GM12872 (cell line): ENCODE measurements at regions not wholly inside any gene's neighbourhood (a gene's known extent, or its start where the extent isn't known, plus 50 kb on each side); places are given as distances from the start of the nearest gene placed in this dataset.

Experiments used
- CTCF ChIP-seq: IDR thresholded peaks from 3 replicates; pipeline ENCODE4 v1.5.1; 2011; ENCODE audit warnings: low read depth, mild to moderate bottlenecking, low read length, moderate library complexity; ENCODE audit not compliant: insufficient read depth

GRCh38 chr18:73151086-73151485 lies 283.3 kb upstream of the NETO1 start:
- TF ChIP-seq CTCF = no peak

DNA sequence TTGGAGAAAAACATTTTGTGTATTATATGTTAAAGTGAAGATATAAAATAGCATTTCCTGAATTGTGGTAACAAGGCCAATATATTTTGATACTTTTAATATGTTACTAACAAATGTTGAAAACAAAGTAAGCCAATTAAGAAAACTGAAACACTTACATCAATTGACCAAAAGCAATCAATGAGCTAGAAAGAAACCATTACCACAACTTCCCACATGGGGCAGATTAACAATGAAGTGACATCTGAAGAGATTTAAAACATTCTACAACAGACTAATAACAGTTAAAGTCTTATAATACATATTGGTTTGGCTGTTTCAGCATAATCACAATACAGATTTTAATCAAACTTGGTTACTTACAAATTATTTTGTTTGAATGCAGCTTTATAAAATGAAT lies 282.4 kb upstream of the NETO1 start:
- TF ChIP-seq CTCF = no peak

GRCh38 chr18:73147590-73147989 lies 279.8 kb upstream of the NETO1 start:
- TF ChIP-seq CTCF = no peak

GRCh38 chr18:73144030-73144429 lies 276.2 kb upstream of the NETO1 start:
- TF ChIP-seq CTCF = no peak

GRCh38 chr18:73136134-73136533 lies 268.3 kb upstream of the NETO1 start:
- no peak for TF ChIP-seq CTCF

DNA sequence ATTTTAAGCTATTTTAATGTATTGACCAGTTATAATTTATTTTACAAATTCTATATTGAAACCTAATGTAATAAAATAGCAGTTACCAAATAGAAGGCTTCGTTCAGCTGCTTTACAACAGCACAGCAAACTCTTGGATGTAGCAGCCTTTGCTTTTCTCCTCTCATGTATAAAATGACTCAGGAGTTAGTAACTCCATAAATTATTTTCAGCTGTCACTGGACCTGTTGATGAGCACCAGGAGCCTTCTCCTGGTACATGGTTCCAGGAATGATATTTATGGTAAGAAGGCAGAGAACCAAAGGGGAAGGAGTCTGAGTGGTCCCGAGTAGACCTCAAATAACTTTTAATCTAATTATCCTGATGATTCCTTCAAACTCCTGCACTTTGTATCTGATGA lies 256.4 kb upstream of the NETO1 start:
- no peak for TF ChIP-seq CTCF

GRCh38 chr18:73121207-73121606 lies 253.4 kb upstream of the NETO1 start:
- no peak for TF ChIP-seq CTCF

DNA sequence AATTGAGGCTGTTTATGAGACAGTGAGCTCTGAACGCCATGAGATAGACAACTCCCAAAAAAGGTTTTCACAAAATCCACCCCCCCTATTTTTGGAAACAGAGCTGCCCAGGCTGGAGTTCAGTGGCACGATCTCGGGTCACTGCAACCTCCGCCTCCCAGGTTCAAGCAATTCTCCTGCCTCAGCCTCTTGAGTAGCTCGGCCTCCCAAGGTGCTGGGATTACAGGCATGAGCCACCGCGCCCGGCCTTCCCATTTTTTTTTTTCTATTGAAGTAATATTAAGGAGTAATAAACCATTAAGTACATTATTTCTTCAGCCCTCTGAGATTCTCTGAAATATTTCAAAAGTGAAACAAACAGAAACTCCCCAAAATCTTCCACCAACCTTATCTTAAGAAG lies 252.8 kb upstream of the NETO1 start:
- no peak for TF ChIP-seq CTCF
